ENCODE measurements at regions not wholly inside any gene's neighbourhood (a gene's known extent, or its start where the extent isn't known, plus 50 kb on each side); places are given as distances from the start of the nearest gene placed in this dataset.

DNA sequence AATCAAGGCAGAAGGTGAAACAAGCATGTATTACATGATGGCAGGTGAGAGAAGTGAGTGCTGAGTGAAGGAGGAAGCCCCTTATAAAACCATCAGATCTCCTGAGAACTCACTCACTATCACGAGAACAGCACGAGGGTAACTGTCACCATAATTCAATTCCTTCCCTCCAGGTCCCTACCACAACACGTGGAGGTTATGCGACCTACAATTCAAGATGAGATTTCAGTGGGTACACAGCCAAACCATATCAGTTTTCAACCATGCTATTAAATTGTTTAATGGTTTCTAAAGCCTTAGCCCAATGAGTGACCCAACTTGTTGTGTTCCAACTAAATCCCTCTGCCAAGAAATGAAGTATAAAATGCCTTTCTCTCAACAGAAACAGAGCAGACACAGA, 519.8 kb downstream of the GBA3 start:
- TF ChIP-seq, protein P1, sequence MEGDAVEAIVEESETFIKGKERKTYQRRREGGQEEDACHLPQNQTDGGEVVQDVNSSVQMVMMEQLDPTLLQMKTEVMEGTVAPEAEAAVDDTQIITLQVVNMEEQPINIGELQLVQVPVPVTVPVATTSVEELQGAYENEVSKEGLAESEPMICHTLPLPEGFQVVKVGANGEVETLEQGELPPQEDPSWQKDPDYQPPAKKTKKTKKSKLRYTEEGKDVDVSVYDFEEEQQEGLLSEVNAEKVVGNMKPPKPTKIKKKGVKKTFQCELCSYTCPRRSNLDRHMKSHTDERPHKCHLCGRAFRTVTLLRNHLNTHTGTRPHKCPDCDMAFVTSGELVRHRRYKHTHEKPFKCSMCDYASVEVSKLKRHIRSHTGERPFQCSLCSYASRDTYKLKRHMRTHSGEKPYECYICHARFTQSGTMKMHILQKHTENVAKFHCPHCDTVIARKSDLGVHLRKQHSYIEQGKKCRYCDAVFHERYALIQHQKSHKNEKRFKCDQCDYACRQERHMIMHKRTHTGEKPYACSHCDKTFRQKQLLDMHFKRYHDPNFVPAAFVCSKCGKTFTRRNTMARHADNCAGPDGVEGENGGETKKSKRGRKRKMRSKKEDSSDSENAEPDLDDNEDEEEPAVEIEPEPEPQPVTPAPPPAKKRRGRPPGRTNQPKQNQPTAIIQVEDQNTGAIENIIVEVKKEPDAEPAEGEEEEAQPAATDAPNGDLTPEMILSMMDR (IDR thresholded peaks at IDR 0.05): no peak
- TF ChIP-seq, protein P2, sequence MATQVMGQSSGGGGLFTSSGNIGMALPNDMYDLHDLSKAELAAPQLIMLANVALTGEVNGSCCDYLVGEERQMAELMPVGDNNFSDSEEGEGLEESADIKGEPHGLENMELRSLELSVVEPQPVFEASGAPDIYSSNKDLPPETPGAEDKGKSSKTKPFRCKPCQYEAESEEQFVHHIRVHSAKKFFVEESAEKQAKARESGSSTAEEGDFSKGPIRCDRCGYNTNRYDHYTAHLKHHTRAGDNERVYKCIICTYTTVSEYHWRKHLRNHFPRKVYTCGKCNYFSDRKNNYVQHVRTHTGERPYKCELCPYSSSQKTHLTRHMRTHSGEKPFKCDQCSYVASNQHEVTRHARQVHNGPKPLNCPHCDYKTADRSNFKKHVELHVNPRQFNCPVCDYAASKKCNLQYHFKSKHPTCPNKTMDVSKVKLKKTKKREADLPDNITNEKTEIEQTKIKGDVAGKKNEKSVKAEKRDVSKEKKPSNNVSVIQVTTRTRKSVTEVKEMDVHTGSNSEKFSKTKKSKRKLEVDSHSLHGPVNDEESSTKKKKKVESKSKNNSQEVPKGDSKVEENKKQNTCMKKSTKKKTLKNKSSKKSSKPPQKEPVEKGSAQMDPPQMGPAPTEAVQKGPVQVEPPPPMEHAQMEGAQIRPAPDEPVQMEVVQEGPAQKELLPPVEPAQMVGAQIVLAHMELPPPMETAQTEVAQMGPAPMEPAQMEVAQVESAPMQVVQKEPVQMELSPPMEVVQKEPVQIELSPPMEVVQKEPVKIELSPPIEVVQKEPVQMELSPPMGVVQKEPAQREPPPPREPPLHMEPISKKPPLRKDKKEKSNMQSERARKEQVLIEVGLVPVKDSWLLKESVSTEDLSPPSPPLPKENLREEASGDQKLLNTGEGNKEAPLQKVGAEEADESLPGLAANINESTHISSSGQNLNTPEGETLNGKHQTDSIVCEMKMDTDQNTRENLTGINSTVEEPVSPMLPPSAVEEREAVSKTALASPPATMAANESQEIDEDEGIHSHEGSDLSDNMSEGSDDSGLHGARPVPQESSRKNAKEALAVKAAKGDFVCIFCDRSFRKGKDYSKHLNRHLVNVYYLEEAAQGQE (IDR thresholded peaks at IDR 0.05; ENCODE audit: insufficient read depth in 1 of 2, low read depth in 2 of 2, low read length in 1 of 2): no peak
